ENCODE measurements at regions not wholly inside any gene's neighbourhood (a gene's known extent, or its start where the extent isn't known, plus 50 kb on each side); places are given as distances from the start of the nearest gene placed in this dataset.
A peak's percentile ranks its signal among the peaks of the same experiment; 100 is the strongest.

- no peak for DNase-seq (ENCODE audit: low read depth, low spot score)
- no peak overlapping the region for H3K4me3 ChIP-seq (ENCODE audit: low read depth, low read length)
- in situ Hi-C loops (cut with HindIII; ENCODE audit: low sequenced_read_pairs), result no loop called here
- TF ChIP-seq, protein P1, sequence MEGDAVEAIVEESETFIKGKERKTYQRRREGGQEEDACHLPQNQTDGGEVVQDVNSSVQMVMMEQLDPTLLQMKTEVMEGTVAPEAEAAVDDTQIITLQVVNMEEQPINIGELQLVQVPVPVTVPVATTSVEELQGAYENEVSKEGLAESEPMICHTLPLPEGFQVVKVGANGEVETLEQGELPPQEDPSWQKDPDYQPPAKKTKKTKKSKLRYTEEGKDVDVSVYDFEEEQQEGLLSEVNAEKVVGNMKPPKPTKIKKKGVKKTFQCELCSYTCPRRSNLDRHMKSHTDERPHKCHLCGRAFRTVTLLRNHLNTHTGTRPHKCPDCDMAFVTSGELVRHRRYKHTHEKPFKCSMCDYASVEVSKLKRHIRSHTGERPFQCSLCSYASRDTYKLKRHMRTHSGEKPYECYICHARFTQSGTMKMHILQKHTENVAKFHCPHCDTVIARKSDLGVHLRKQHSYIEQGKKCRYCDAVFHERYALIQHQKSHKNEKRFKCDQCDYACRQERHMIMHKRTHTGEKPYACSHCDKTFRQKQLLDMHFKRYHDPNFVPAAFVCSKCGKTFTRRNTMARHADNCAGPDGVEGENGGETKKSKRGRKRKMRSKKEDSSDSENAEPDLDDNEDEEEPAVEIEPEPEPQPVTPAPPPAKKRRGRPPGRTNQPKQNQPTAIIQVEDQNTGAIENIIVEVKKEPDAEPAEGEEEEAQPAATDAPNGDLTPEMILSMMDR (IDR thresholded peaks at IDR 0.05; ENCODE audit: low read depth, low read length), result no peak
Measured at GRCh38 chr6:93035756-93036155, 383.6 kb downstream of the EPHA7 start.

- in situ Hi-C loops (cut with HindIII; ENCODE audit: low sequenced_read_pairs), result no loop called here
- TF ChIP-seq, protein P1 (IDR thresholded peaks at IDR 0.05; ENCODE audit: low read depth, low read length), result no peak
- no peak for DNase-seq (ENCODE audit: low read depth, low spot score)
- no peak overlapping the region for H3K4me3 ChIP-seq (ENCODE audit: low read depth, low read length)
Measured at GRCh38 chr6:93021235-93021915, 398.0 kb downstream of the EPHA7 start.

DNA sequence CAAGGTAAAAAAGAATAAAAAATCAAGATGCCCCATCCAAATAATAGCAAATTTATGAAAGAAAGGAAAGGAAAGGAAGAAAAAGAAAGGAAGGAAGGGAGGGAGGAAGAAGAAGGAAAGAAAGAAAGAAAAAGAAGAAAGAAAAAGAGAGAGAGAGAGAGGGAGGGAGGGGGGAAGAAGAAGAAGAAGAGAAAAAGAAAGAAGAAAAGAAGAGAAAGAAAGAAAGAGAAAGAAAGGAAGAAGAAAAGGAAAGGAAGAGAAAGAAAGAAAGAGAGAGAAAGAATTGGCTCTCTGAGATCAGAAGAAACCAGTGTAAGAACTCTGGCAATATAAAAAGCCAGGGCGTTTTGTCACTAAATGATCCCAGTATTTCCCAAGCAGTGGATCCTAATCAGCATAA lies 401.7 kb downstream of the EPHA7 start:
- no peak for DNase-seq (ENCODE audit: low read depth, low spot score)
- no peak overlapping the region for H3K4me3 ChIP-seq (ENCODE audit: low read depth, low read length)
- in situ Hi-C loops (cut with HindIII; ENCODE audit: low sequenced_read_pairs), result no loop called here
- TF ChIP-seq, protein P1 (IDR thresholded peaks at IDR 0.05; ENCODE audit: low read depth, low read length), result no peak

GRCh38 chr6:93017213-93017612 lies 402.1 kb downstream of the EPHA7 start:
- DNase-seq (ENCODE audit: low read depth, low spot score), result peak; percentile 8
- in situ Hi-C loops (cut with HindIII; ENCODE audit: low sequenced_read_pairs), result no loop called here
- TF ChIP-seq, protein P1 (IDR thresholded peaks at IDR 0.05; ENCODE audit: low read depth, low read length), result peak; percentile 35
- no peak overlapping the region for H3K4me3 ChIP-seq (ENCODE audit: low read depth, low read length)

DNA sequence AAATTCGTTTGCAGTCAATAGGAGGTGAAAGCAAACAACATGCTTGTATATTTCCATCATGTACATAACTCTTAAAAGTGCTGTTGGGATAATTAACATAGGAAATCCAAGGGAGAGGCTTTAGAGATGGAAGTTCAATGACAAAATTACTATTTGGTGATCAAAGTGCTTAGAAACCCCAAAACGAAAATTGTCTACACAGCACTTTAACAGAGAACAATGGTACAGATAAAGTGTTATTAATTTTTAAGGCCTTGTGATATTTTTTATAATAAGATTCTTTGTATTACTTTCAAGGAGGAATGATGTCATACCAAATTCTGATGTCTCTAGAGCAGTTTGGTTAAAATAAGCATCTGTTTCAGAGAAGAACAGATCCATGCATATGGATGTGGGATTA lies 406.3 kb downstream of the EPHA7 start:
- no peak for DNase-seq (ENCODE audit: low read depth, low spot score)
- H3K4me3 ChIP-seq (ENCODE audit: low read depth, low read length), result no peak overlapping the region
- in situ Hi-C loops (cut with HindIII; ENCODE audit: low sequenced_read_pairs), result no loop called here
- TF ChIP-seq, protein P1 (IDR thresholded peaks at IDR 0.05; ENCODE audit: low read depth, low read length), result no peak

- in situ Hi-C loops (cut with HindIII; ENCODE audit: low sequenced_read_pairs), result no loop called here
- H3K4me3 ChIP-seq (ENCODE audit: low read depth, low read length), result no peak overlapping the region
- TF ChIP-seq, protein P1 (IDR thresholded peaks at IDR 0.05; ENCODE audit: low read depth, low read length), result no peak
- DNase-seq (ENCODE audit: low read depth, low spot score), result peak; percentile 38
Measured at GRCh38 chr6:93008375-93008774, 411.0 kb downstream of the EPHA7 start.

Measured in astrocyte of the spinal cord (primary cell).